GM21381 (cell line): ENCODE measurements at regions not wholly inside any gene's neighbourhood (a gene's known extent, or its start where the extent isn't known, plus 50 kb on each side); places are given as distances from the start of the nearest gene placed in this dataset.

Experiments used
- ATAC-seq: cut with Tn5 transposase; IDR thresholded peaks from one replicate; pipeline ENCODE4 v1.9.1; 2021; ENCODE audit warnings: mild to moderate bottlenecking, moderate library complexity; ENCODE audit not compliant: unreplicated experiment

- ATAC-seq: no peak
Measured at GRCh38 chr1:218863987-218864386, 309.7 kb upstream of the LYPLAL1 start.

DNA sequence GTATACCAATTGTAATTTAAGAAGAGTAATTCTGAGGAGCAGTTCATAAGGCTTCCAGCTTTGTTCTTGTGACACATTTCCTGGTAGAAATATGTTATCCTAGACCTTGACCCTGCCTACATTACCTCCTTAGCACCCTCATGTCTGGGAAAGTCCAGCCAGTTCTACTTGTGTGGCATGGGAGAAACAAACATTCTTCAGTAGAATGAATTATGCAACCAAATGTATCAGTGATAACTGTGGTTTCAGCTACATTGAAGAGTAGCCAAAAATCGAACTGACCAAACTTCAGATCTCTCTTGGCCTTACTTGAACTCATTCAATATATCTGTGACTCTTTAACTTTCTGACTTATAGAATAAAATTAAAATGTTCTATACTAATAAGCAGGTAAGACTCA is 308.1 kb upstream of the LYPLAL1 start:
- no peak for ATAC-seq

- ATAC-seq: no peak
Measured at GRCh38 chr1:218866507-218866906, 307.2 kb upstream of the LYPLAL1 start.

DNA sequence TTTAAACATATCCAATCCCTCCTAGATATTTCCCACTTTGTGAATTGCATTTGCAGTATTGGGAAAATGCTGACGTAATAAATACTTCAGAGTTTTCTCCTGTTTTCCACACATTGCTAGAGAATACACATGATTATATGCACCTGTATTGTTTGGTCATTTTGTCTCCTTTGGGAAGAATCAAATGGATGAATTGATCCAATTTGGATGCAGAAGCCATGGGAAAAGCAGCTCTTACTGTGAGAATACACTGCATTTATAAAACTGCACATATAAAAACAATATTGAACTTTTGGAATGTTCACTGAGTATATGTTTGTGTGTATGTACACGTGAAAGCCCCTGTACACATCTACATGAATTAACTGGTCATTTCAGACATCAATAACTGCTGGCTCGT is 306.6 kb upstream of the LYPLAL1 start:
- no peak for ATAC-seq

DNA sequence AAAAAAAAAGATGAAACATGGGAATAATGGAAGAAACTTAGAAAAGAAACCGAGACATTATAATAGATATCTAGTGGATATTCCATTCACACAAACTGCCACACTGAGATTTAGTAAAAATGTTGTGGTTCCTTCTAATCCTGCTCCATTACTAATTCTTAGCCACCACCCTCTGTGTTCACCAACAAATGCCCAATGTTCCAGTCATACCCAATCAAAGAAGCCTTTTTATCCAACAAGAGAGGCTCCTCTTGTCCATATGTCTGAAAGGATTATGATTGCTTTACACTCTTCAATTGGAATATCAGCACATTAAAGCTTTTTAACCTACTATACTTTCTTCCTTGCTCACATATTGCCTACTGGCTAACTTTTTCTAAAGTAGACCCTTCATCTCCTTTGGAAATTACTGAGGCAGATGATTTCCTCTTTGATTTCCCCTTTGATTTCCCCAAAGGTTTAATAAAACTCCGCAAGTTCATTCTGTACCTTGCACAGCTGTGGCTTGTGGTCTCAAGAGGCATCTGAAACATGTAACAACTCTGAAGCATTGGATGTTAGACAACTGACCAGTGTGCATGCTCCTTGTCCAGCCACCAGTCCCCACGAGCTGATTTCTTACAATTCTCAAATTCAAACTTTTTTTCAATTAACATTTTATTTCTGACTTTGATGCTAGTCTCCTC is 305.6 kb upstream of the LYPLAL1 start:
- no peak for ATAC-seq

DNA sequence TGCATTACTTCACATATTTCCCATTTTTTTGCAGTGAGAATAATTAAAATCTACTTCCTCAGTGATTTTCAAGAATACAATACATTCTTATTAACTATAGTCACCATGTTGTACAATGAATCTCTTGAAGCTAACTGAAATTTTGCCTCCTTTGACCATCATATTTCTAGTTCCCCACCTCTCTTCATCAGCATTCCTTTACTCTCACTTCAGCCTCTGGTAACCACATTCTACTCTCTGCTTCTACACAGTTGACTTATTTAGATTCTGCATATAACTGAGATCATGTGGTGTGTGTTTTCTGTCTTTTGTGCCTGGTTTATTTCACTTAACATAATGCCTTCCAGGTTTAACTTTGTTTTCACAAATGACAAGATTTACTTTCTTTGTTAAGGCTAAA is 304.4 kb upstream of the LYPLAL1 start:
- ATAC-seq: no peak

GRCh38 chr1:218872026-218872425 is 301.7 kb upstream of the LYPLAL1 start:
- no peak for ATAC-seq

DNA sequence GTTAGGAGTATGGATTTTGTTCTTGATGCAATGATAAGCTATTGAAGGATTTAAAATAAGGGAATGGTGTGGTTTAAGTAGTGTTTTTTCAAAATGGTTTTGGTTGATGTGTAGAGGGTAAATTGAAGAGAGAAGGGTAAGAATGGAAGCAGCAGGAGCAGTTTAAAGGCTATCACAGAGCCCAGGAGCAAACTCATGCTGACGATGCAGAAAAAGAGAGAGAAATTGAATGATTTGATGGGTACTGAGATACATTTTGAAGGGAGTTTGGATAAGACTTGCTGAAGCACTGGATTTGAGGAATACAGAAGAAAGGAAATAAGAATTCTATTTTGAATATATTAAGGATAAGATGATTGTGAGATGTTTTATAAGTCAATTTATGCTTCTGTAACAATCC is 300.8 kb upstream of the LYPLAL1 start:
- ATAC-seq: no peak

- no peak for ATAC-seq
Measured at GRCh38 chr1:218874313-218874712, 299.4 kb upstream of the LYPLAL1 start.

DNA sequence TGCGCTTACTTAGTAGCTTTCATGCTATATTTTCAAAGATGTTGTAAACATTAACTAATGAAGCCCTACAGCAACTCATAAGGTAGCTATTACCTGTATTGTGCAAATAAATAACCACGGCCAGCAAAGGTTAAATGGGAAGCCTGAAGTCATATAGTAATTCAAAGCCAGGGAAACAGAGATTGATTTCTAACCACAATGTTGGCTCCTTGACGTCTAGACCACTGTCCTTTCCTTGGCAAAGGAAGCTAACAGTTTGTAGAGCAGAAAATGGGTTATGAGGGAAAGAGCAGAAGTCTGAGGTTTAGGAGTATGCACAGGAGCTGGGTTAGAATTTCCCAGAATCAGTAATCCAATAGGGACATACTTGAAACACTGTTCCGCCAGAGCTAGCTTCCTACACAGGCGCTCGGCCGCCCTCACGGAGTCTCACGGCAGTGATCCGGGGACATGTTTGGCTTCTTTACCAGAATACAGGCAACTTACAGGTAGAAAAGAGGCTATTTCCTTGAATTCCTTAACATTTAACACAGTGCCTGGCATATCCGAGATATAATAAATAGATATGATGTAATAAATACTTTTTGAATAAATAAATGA is 298.8 kb upstream of the LYPLAL1 start:
- ATAC-seq: no peak

DNA sequence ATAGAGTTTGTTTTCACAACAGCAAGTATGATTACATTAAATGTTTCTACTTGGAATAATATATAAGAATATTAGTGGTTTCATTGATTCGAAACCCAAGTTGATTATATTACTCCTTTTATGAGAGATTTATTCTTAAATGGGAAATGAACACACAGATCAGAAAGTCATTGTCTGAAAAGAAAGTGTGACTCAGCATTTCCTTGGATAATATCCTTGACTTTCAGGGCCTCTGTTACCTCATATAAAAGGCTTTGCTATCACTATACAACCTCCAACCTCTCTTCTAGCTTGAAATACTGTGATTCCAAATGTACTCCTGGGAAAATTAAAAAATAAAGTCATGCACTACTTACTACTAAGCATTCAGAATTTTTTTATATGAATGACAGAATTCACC is 295.3 kb upstream of the LYPLAL1 start:
- ATAC-seq: no peak

- no peak for ATAC-seq
Measured at GRCh38 chr1:218880484-218881060, 293.1 kb upstream of the LYPLAL1 start.

DNA sequence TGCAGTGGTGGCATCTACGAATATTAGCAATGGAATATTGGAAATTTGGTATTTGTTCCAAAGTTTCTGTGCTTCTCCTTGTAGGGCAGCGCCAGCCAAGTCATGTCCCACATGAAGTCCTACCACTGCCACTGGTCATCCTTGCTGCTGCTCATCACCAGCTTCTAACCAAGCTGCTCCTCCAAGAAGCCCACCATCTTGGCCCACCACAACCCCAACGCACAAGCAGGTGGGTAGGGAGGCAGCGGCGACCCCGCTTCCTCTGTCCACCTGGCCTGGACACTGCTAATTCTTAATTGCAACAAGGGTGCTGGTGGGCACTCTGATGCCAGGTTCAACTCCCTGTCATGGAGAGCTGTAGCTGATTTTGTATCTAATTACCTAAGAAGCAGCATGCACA is 291.2 kb upstream of the LYPLAL1 start:
- ATAC-seq: no peak

GRCh38 chr1:218886101-218886871 is 287.4 kb upstream of the LYPLAL1 start:
- ATAC-seq: no peak

GRCh38 chr1:218887141-218887925 is 286.3 kb upstream of the LYPLAL1 start:
- ATAC-seq: no peak

DNA sequence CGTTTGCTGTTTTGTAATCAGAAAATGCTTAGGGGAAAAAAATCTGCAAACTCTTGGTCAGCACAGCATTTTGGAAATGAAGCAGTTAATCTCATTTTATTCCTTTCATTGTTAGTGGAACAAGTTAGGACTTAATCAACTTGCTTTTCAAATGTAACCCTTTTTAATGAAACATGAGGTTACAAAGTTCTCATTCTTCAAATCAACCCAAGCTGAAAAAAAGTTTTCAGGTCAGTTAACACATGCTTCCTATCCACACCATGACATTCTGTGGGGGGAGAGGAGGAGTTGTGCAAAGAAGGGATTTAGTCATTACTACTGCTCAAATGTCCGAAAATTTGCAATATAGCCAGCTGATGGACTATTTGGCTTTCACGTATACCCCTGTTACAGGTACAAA is 283.2 kb upstream of the LYPLAL1 start:
- ATAC-seq: no peak

- ATAC-seq: no peak
Measured at GRCh38 chr1:218891577-218891976, 282.1 kb upstream of the LYPLAL1 start.

GRCh38 chr1:218895064-218895587 is 278.6 kb upstream of the LYPLAL1 start:
- ATAC-seq: no peak

DNA sequence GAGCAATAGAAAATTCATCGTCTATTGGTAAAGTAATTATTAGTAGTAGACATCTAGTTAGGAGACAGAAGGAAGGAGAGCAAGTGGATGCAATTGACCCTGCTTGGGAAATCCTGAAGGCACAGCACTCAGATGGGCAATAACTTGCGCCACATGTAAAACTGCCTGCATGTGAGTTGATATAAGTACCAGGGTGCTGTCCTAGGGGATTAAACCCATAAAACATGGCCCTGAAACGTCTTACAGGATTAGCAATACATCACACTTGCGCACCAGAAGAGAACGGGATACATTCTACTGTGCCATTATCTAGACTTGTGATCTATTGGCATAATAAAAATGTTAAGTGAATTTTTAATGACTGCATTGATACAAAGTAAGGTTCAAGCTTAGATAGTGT is 277.5 kb upstream of the LYPLAL1 start:
- no peak for ATAC-seq

GRCh38 chr1:218898921-218899320 is 274.8 kb upstream of the LYPLAL1 start:
- no peak for ATAC-seq

DNA sequence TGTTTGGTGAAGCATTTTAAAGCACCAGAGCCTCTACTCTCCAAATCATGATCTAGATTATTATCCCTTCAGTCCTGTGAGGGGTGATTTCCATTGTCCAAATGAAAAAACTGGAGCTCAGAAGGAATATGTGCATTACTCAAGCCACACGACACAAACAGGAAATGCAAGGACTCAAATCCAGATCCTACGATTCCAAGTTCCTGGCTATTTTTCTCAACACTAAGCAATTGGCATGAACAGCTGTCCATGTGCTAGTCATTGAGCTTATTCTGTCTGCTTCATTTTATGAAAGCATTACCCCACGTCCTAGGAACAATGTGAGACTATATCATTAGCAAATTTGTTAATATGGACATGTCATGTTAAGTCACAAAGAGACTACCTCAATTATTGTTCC is 273.1 kb upstream of the LYPLAL1 start:
- ATAC-seq: no peak
